Heart left ventricle (tissue), 13 donors: ENCODE measurements at regions not wholly inside any gene's neighbourhood (a gene's known extent, or its start where the extent isn't known, plus 50 kb on each side); places are given as distances from the start of the nearest gene placed in this dataset.

Experiments
- CTCF ChIP-seq, 12 donors: fragments of 200-600 bp; sonication (generic) in 4 of 12; IDR thresholded peaks; one replicate each; pipeline versions ENCODE4 v1.5.0 to v1.8.0; 2018 to 2022; ENCODE audit warnings: antibody characterized with exemption in 12 of 12, mild to moderate bottlenecking in 5 of 12
- POLR2A ChIP-seq, 2 donors: fragments of 450-650 bp; IDR thresholded peaks; one replicate each; pipeline ENCODE4 v1.6.1; 2017; ENCODE audit warnings: antibody characterized with exemption in 2 of 2, mild to moderate bottlenecking in 2 of 2, moderate library complexity in 2 of 2
- donor health status: ischemic (EF 13 %, LVEDD 7.1; RV severe dilation, severe dysfunction).
- donor health status: DM: no; HTN: yes; CAD: no.
- donor health status: DM: no; HTN: no; CAD: no.
- donor health status: ischemic (EF 25% LVEDD 6.9; RV normal size, moderate dysfunction).
- donor health status: ischemic (EF 25% LVEDD 5.7; RV mildly dilated, moderate dysfunction).
- donor health status: ischemic (EF 35%, LVEDD 5.7; RV mildly dilated, moderate dysfunction).
- donor health status: nonischemic (EF 11% LVEDD 7.7; RV severe dilation, severe dysfunction).
- donor health status: DM: yes; HTN: yes; CAD: no.
- donor health status: PGD.
- donor health status: ischemic (EF 29% LVEDD 5.4; RV normal size, mild dysfunction).
- donor health status: nonischemic (EF 23%, LVEDD 6.1; RV moderate dilation, normal function).

GRCh38 chr10:65518379-65518778 lies 1407.5 kb upstream of the LRRTM3 start:
- TF ChIP-seq POLR2A (IDR thresholded peaks at IDR 0.05) = no peak
- no peak for TF ChIP-seq CTCF (IDR thresholded peaks at IDR 0.05)
